ENCODE measurements at regions not wholly inside any gene's neighbourhood (a gene's known extent, or its start where the extent isn't known, plus 50 kb on each side); places are given as distances from the start of the nearest gene placed in this dataset.

GRCh38 chr9:105027084-105027483, 99.1 kb upstream of the ABCA1 start:
- TF ChIP-seq CTCF (IDR thresholded peaks at IDR 0.05; ENCODE audit: poor library complexity, severe bottlenecking) (no peak), TAF1 (IDR thresholded peaks at IDR 0.05; ENCODE audit: low read depth) (no peak), MXI1 (conservative IDR thresholded peaks at IDR 0.05; ENCODE audit: poor library complexity, severe bottlenecking) (no peak), SMC3 (conservative IDR thresholded peaks at IDR 0.05; ENCODE audit: poor library complexity) (no peak), POLR2AphosphoS5 (IDR thresholded peaks at IDR 0.05) (no peak), RAD21 (conservative IDR thresholded peaks at IDR 0.05) (no peak), EZH2 (IDR thresholded peaks at IDR 0.05; ENCODE audit: borderline replicate concordance, insufficient read depth, low read length, poor library complexity, severe bottlenecking) (no peak), EP300 (conservative IDR thresholded peaks at IDR 0.05; ENCODE audit: poor library complexity, severe bottlenecking) (no peak)
- TF ChIP-seq, protein P1, sequence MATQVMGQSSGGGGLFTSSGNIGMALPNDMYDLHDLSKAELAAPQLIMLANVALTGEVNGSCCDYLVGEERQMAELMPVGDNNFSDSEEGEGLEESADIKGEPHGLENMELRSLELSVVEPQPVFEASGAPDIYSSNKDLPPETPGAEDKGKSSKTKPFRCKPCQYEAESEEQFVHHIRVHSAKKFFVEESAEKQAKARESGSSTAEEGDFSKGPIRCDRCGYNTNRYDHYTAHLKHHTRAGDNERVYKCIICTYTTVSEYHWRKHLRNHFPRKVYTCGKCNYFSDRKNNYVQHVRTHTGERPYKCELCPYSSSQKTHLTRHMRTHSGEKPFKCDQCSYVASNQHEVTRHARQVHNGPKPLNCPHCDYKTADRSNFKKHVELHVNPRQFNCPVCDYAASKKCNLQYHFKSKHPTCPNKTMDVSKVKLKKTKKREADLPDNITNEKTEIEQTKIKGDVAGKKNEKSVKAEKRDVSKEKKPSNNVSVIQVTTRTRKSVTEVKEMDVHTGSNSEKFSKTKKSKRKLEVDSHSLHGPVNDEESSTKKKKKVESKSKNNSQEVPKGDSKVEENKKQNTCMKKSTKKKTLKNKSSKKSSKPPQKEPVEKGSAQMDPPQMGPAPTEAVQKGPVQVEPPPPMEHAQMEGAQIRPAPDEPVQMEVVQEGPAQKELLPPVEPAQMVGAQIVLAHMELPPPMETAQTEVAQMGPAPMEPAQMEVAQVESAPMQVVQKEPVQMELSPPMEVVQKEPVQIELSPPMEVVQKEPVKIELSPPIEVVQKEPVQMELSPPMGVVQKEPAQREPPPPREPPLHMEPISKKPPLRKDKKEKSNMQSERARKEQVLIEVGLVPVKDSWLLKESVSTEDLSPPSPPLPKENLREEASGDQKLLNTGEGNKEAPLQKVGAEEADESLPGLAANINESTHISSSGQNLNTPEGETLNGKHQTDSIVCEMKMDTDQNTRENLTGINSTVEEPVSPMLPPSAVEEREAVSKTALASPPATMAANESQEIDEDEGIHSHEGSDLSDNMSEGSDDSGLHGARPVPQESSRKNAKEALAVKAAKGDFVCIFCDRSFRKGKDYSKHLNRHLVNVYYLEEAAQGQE (IDR thresholded peaks at IDR 0.05; ENCODE audit: borderline replicate concordance), result no peak
- no peak overlapping the region for H3K9ac ChIP-seq (ENCODE audit: low read length)

DNA sequence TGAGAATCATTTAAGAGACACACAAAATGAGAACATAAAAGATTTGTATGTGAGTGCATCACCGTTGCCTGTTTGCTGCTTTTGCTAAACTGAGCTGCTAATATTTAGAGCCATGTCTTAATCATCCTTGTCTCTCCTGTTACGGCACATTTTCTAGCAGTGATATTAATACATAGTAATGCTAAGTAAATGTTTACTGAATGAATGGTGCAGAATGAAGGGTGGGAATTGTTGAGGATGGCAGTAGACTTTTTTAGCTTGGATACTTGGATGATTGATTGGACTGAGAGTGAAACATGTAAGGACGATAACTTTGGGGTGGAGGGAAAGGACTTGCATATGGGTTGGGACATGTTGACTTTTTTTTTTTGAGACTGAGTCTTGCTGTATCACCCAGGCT, 102.3 kb upstream of the ABCA1 start:
- H3K27me3 ChIP-seq (ENCODE audit: insufficient read depth, low read depth, low read length), result no peaks in the 10 kb centered on the region
- H3K9me2 ChIP-seq (ENCODE audit: insufficient read depth, low read length), result no peaks in the 10 kb centered on the region
- H3K27ac ChIP-seq (ENCODE audit: low read length), result no peak overlapping the region
- TF ChIP-seq POLR2AphosphoS5 (IDR thresholded peaks at IDR 0.05) (no peak), RAD21 (conservative IDR thresholded peaks at IDR 0.05) (no peak), SMC3 (conservative IDR thresholded peaks at IDR 0.05; ENCODE audit: poor library complexity) (no peak), EZH2 (IDR thresholded peaks at IDR 0.05; ENCODE audit: borderline replicate concordance, insufficient read depth, low read length, poor library complexity, severe bottlenecking) (no peak), MXI1 (conservative IDR thresholded peaks at IDR 0.05; ENCODE audit: poor library complexity, severe bottlenecking) (no peak), EP300 (conservative IDR thresholded peaks at IDR 0.05; ENCODE audit: poor library complexity, severe bottlenecking) (no peak), CTCF (IDR thresholded peaks at IDR 0.05; ENCODE audit: poor library complexity, severe bottlenecking) (no peak), TAF1 (IDR thresholded peaks at IDR 0.05; ENCODE audit: low read depth) (no peak)
- TF ChIP-seq, protein P1 (IDR thresholded peaks at IDR 0.05; ENCODE audit: borderline replicate concordance), result no peak
- no peak overlapping the region for H2AFZ ChIP-seq (ENCODE audit: low read depth, low read length)
- H3F3A ChIP-seq (ENCODE audit: insufficient read depth, low read length, poor library complexity, severe bottlenecking), result no peaks in the 10 kb centered on the region
- no peaks in the 10 kb centered on the region for H4K20me1 ChIP-seq (ENCODE audit: insufficient read depth)
- H3K9me3 ChIP-seq (ENCODE audit: low read length), result no peaks in the 10 kb centered on the region
- H3K9ac ChIP-seq (ENCODE audit: low read length), result no peak overlapping the region
- H3K4me3 ChIP-seq (ENCODE audit: low read length), result no peak overlapping the region
- H3K79me2 ChIP-seq (replicated peaks; ENCODE audit: insufficient read depth, low read length), result no peaks in the 10 kb centered on the region
- H3K4me2 ChIP-seq (ENCODE audit: low read length), result no peak overlapping the region
- no peaks in the 10 kb centered on the region for H3K36me3 ChIP-seq (ENCODE audit: insufficient read depth, low read length)

More at GRCh38 chr9:105027084-105027483, 99.1 kb upstream of the ABCA1 start:
- no peak overlapping the region for H3K27ac ChIP-seq (ENCODE audit: low read length)
- H2AFZ ChIP-seq (ENCODE audit: low read depth, low read length), result no peak overlapping the region
- H3K4me3 ChIP-seq (ENCODE audit: low read length), result no peak overlapping the region
- no peaks in the 10 kb centered on the region for H4K20me1 ChIP-seq (ENCODE audit: insufficient read depth)
- H3K9me3 ChIP-seq (ENCODE audit: low read length), result no peaks in the 10 kb centered on the region
- no peaks in the 10 kb centered on the region for H3K79me2 ChIP-seq (replicated peaks; ENCODE audit: insufficient read depth, low read length)
- H3K27me3 ChIP-seq (ENCODE audit: insufficient read depth, low read depth, low read length), result no peaks in the 10 kb centered on the region
- H3F3A ChIP-seq (ENCODE audit: insufficient read depth, low read length, poor library complexity, severe bottlenecking), result no peaks in the 10 kb centered on the region
- H3K36me3 ChIP-seq (ENCODE audit: insufficient read depth, low read length), result no peaks in the 10 kb centered on the region
- no peaks in the 10 kb centered on the region for H3K9me2 ChIP-seq (ENCODE audit: insufficient read depth, low read length)
- no peak overlapping the region for H3K4me2 ChIP-seq (ENCODE audit: low read length)
